ENCODE measurements at regions not wholly inside any gene's neighbourhood (a gene's known extent, or its start where the extent isn't known, plus 50 kb on each side); places are given as distances from the start of the nearest gene placed in this dataset.

DNA sequence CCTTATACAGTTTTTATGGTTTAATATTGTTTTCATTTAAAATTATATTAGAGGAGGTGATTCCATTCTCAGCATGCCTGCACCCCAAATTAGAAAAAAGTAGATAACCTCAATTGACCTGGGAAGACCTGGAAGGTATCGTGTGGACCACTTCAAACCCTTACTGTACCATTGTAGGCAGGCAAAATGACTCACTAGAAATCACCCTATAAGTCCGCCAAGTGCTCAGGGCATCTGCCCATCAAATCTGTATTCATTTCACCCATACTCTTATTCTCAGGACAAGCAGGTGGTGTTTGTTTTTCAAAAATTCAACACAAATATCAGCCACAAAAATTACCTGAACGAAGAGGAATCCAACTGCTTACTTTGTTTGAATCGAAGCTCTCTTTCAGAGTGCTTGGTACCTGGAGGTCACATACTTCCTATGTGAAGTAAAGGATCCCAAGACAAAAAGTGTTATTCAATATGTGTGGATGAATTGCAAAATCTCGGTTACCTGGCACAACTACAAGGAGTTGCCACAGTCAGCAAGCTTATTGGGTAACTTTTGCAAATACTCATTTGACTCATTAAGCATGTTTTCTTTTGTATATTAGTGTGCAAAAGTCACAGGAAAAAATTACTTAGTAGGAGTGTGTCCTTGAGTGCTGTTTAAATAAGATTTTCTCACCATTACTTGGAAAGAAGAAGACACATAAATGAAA lies 216.2 kb downstream of the ENC1 start:
- Histone ChIP-seq H3K9me2 (ENCODE audit: insufficient read depth, low read length) (no peaks in the 10 kb centered on the region), H3K36me3 (ENCODE audit: insufficient read depth, low read length) (no peaks in the 10 kb centered on the region), H3K79me2 (replicated peaks; ENCODE audit: insufficient read depth, low read length) (no peaks in the 10 kb centered on the region), H3K4me3 (ENCODE audit: low read length) (no peak overlapping the region), H2AFZ (ENCODE audit: low read depth, low read length) (no peak overlapping the region), H3K4me2 (ENCODE audit: low read length) (no peak overlapping the region), H3K9ac (ENCODE audit: low read length) (no peak overlapping the region), H4K20me1 (ENCODE audit: insufficient read depth) (no peaks in the 10 kb centered on the region), H3K27ac (ENCODE audit: low read length) (no peak overlapping the region), H3K27me3 (ENCODE audit: insufficient read depth, low read depth, low read length) (no peaks in the 10 kb centered on the region), H3F3A (ENCODE audit: insufficient read depth, low read length, poor library complexity, severe bottlenecking) (no peaks in the 10 kb centered on the region), H3K9me3 (ENCODE audit: low read length) (no peaks in the 10 kb centered on the region)
- TF ChIP-seq POLR2AphosphoS5 (IDR thresholded peaks at IDR 0.05) (no peak), RAD21 (conservative IDR thresholded peaks at IDR 0.05) (no peak)

DNA sequence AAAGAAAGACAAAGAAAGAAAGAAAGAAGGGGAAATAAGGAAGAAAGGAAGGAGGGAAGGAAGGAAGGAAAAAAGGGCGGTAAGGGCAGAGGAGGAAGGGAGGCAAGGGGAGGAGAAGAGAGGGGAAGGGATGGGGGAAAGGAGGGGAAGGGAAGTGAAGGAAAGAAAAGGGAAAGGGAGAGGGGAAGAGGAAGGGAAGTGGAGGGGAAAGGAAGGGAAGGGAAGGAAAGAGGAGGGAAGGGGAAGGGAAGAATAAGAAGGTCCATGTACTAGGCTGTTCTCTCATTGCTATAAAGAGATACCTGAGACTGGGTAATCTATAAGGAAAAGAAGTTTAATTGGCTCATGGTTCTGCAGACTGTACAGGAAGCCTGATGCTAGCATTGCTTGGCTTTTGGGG lies 217.1 kb downstream of the ENC1 start:
- no peak for TF ChIP-seq RAD21 (conservative IDR thresholded peaks at IDR 0.05)
- TF ChIP-seq, protein P1, sequence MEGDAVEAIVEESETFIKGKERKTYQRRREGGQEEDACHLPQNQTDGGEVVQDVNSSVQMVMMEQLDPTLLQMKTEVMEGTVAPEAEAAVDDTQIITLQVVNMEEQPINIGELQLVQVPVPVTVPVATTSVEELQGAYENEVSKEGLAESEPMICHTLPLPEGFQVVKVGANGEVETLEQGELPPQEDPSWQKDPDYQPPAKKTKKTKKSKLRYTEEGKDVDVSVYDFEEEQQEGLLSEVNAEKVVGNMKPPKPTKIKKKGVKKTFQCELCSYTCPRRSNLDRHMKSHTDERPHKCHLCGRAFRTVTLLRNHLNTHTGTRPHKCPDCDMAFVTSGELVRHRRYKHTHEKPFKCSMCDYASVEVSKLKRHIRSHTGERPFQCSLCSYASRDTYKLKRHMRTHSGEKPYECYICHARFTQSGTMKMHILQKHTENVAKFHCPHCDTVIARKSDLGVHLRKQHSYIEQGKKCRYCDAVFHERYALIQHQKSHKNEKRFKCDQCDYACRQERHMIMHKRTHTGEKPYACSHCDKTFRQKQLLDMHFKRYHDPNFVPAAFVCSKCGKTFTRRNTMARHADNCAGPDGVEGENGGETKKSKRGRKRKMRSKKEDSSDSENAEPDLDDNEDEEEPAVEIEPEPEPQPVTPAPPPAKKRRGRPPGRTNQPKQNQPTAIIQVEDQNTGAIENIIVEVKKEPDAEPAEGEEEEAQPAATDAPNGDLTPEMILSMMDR (IDR thresholded peaks at IDR 0.05; ENCODE audit: poor library complexity, severe bottlenecking): no peak
- no peak for TF ChIP-seq EZH2 (IDR thresholded peaks at IDR 0.05; ENCODE audit: borderline replicate concordance, insufficient read depth, low read length, poor library complexity, severe bottlenecking)
- no peak for TF ChIP-seq TAF1 (IDR thresholded peaks at IDR 0.05; ENCODE audit: low read depth)
- TF ChIP-seq, protein P2, sequence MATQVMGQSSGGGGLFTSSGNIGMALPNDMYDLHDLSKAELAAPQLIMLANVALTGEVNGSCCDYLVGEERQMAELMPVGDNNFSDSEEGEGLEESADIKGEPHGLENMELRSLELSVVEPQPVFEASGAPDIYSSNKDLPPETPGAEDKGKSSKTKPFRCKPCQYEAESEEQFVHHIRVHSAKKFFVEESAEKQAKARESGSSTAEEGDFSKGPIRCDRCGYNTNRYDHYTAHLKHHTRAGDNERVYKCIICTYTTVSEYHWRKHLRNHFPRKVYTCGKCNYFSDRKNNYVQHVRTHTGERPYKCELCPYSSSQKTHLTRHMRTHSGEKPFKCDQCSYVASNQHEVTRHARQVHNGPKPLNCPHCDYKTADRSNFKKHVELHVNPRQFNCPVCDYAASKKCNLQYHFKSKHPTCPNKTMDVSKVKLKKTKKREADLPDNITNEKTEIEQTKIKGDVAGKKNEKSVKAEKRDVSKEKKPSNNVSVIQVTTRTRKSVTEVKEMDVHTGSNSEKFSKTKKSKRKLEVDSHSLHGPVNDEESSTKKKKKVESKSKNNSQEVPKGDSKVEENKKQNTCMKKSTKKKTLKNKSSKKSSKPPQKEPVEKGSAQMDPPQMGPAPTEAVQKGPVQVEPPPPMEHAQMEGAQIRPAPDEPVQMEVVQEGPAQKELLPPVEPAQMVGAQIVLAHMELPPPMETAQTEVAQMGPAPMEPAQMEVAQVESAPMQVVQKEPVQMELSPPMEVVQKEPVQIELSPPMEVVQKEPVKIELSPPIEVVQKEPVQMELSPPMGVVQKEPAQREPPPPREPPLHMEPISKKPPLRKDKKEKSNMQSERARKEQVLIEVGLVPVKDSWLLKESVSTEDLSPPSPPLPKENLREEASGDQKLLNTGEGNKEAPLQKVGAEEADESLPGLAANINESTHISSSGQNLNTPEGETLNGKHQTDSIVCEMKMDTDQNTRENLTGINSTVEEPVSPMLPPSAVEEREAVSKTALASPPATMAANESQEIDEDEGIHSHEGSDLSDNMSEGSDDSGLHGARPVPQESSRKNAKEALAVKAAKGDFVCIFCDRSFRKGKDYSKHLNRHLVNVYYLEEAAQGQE (IDR thresholded peaks at IDR 0.05; ENCODE audit: borderline replicate concordance): no peak
- no peak for TF ChIP-seq MXI1 (conservative IDR thresholded peaks at IDR 0.05; ENCODE audit: poor library complexity, severe bottlenecking)
- TF ChIP-seq POLR2AphosphoS5 (IDR thresholded peaks at IDR 0.05): no peak
- TF ChIP-seq SMC3 (conservative IDR thresholded peaks at IDR 0.05; ENCODE audit: poor library complexity): no peak
- TF ChIP-seq EP300 (conservative IDR thresholded peaks at IDR 0.05; ENCODE audit: poor library complexity, severe bottlenecking): no peak
- Histone ChIP-seq H3K9ac (ENCODE audit: low read length) (no peak overlapping the region), H3K36me3 (ENCODE audit: insufficient read depth, low read length) (no peaks in the 10 kb centered on the region), H3K9me3 (ENCODE audit: low read length) (no peaks in the 10 kb centered on the region), H3K4me3 (ENCODE audit: low read length) (no peak overlapping the region), H3K27ac (ENCODE audit: low read length) (no peak overlapping the region), H4K20me1 (ENCODE audit: insufficient read depth) (no peaks in the 10 kb centered on the region), H3K4me2 (ENCODE audit: low read length) (no peak overlapping the region), H3F3A (ENCODE audit: insufficient read depth, low read length, poor library complexity, severe bottlenecking) (no peaks in the 10 kb centered on the region), H3K27me3 (ENCODE audit: insufficient read depth, low read depth, low read length) (no peaks in the 10 kb centered on the region), H3K79me2 (replicated peaks; ENCODE audit: insufficient read depth, low read length) (no peaks in the 10 kb centered on the region), H2AFZ (ENCODE audit: low read depth, low read length) (no peak overlapping the region), H3K9me2 (ENCODE audit: insufficient read depth, low read length) (no peaks in the 10 kb centered on the region)
